Activated CD8-positive, alpha-beta T cell treated with anti-CD3 and anti-CD28 coated beads for 36 hours (primary cell): ENCODE measurements at regions not wholly inside any gene's neighbourhood (a gene's known extent, or its start where the extent isn't known, plus 50 kb on each side); places are given as distances from the start of the nearest gene placed in this dataset.

ENCODE experiments used
- ATAC-seq: fragments of 200-7000 bp; cut with Tn5 transposase; one replicate; pipeline ENCODE4 v1.10.0; 2021; ENCODE audit warnings: mild to moderate bottlenecking, moderate library complexity
- CTCF ChIA-PET: fragments of 350-600 bp; sonication (Branson Sonifier 250); formaldehyde crosslinking; loops from one replicate; lab custom pipeline; 2021; ENCODE audit warnings: antibody characterized with exemption; lab: Charles Lee
- POLR2A ChIA-PET: fragments of 350-600 bp; sonication (Branson Sonifier 250); formaldehyde crosslinking; loops from one replicate; lab custom pipeline; 2021; ENCODE audit warnings: antibody characterized with exemption; lab: Charles Lee
- DNase-seq: peaks from one replicate; pipeline ENCODE4 v3.0.0-alpha.2; 2020
- H3K27ac Mint-ChIP-seq: one replicate; pipeline ENCODE4 v1.8.0; 2021; ENCODE audit warnings: mild to moderate bottlenecking, mixed read lengths
- H3K27me3 Mint-ChIP-seq: one replicate; pipeline ENCODE4 v1.8.0; 2021; ENCODE audit warnings: mixed read lengths
- H3K36me3 Mint-ChIP-seq: one replicate; pipeline ENCODE4 v1.8.0; 2021; ENCODE audit warnings: low read depth, mixed read lengths
- H3K4me1 Mint-ChIP-seq: one replicate; pipeline ENCODE4 v1.8.0; 2021; ENCODE audit warnings: low read depth, mixed read lengths
- H3K4me3 Mint-ChIP-seq: one replicate; pipeline ENCODE4 v1.8.0; 2021; ENCODE audit warnings: mild to moderate bottlenecking, moderate library complexity, mixed read lengths
- H3K9me3 Mint-ChIP-seq: one replicate; pipeline ENCODE4 v1.8.0; 2021; ENCODE audit warnings: mixed read lengths
- CTCF ChIP-seq: fragments of 200-600 bp; IDR thresholded peaks from one replicate; pipeline ENCODE4 v1.8.0; 2022; ENCODE audit warnings: antibody characterized with exemption, mild to moderate bottlenecking
- intact Hi-C: fragments of 100-400 bp; cut with micrococcal nuclease; formaldehyde crosslinking; loops from one replicate; pipeline ENCODE4 v1.10.0; 2022

- ATAC-seq: no peak
- intact Hi-C loops: no loop called here
- ChIA-PET CTCF (no interaction called here), POLR2A (no interaction called here)
- no peaks in the 10 kb centered on the region for H3K36me3 Mint-ChIP-seq
- peaks cover 1% of the 10 kb centered on the region for H3K27me3 Mint-ChIP-seq
- H3K9me3 Mint-ChIP-seq: no peaks in the 10 kb centered on the region
- no peak for TF ChIP-seq CTCF
- H3K27ac Mint-ChIP-seq: no peak overlapping the region
- DNase-seq: no peak
- no peak overlapping the region for H3K4me3 Mint-ChIP-seq
- no peaks in the 10 kb centered on the region for H3K4me1 Mint-ChIP-seq
These were observed 618.5 kb downstream of the PTPRU start for GRCh38 chr1:29854700-29855276.

GRCh38 chr1:29853716-29854330 lies 617.5 kb downstream of the PTPRU start:
- DNase-seq: no peak

GRCh38 chr1:29852248-29852647 lies 615.9 kb downstream of the PTPRU start:
- POLR2A ChIA-PET: no interaction called here
- CTCF ChIA-PET: interaction anchor here (1.5 kb wide), 1 partner anchor 59 kb away, joined by 3 read pairs; no protein-coding TSS in a partner anchor
- Mint-ChIP-seq H3K27me3 (peaks cover 2% of the 10 kb centered on the region), H3K27ac (no peak overlapping the region), H3K9me3 (no peaks in the 10 kb centered on the region), H3K4me3 (no peak overlapping the region), H3K36me3 (no peaks in the 10 kb centered on the region), H3K4me1 (no peaks in the 10 kb centered on the region)
- TF ChIP-seq CTCF: no peak
- ATAC-seq (no peak), DNase-seq (no peak)
- intact Hi-C loops: no loop called here

More at GRCh38 chr1:29853716-29854330, 617.5 kb downstream of the PTPRU start:
- H3K27ac Mint-ChIP-seq: no peak overlapping the region
- no peak overlapping the region for H3K4me3 Mint-ChIP-seq
- H3K27me3 Mint-ChIP-seq: peaks cover under 1% of the 10 kb centered on the region
- H3K36me3 Mint-ChIP-seq: no peaks in the 10 kb centered on the region
- no peak for TF ChIP-seq CTCF
- POLR2A ChIA-PET: no interaction called here
- intact Hi-C loops: no loop called here
- no peak for ATAC-seq
- no peaks in the 10 kb centered on the region for H3K9me3 Mint-ChIP-seq
- H3K4me1 Mint-ChIP-seq: no peaks in the 10 kb centered on the region
- CTCF ChIA-PET: no interaction called here

- no peaks in the 10 kb centered on the region for H3K36me3 Mint-ChIP-seq
- no peak for DNase-seq
These were observed 615.4 kb downstream of the PTPRU start for GRCh38 chr1:29851691-29852090.

More at GRCh38 chr1:29851691-29852090, 615.4 kb downstream of the PTPRU start:
- H3K27ac Mint-ChIP-seq: no peak overlapping the region
- H3K4me1 Mint-ChIP-seq: no peaks in the 10 kb centered on the region
- H3K27me3 Mint-ChIP-seq: peaks cover 2% of the 10 kb centered on the region
- no peak for ATAC-seq
- no peak for TF ChIP-seq CTCF
- ChIA-PET CTCF (interaction anchor here (1.5 kb wide), 1 partner anchor 59 kb away, joined by 3 read pairs; no protein-coding TSS in a partner anchor), POLR2A (no interaction called here)
- intact Hi-C loops: no loop called here
- H3K9me3 Mint-ChIP-seq: no peaks in the 10 kb centered on the region
- H3K4me3 Mint-ChIP-seq: no peak overlapping the region
